GM12878 (cell line): ENCODE measurements at regions not wholly inside any gene's neighbourhood (a gene's known extent, or its start where the extent isn't known, plus 50 kb on each side); places are given as distances from the start of the nearest gene placed in this dataset.

Experiments
- ATAC-seq: fragments of 200-7000 bp; cut with Tn5 transposase; 3 replicates; pipeline ENCODE4 v1.9.1; 2020; ENCODE audit warnings: mild to moderate bottlenecking, moderate library complexity
- BruUV-seq: library from RNA; stranded (reverse); fragments of 400-500 nt; replicated peaks from 2 replicates; lab custom pipeline; 2021; lab: Mats Ljungman, UMichigan
- CTCF ChIA-PET: fragments of 300-600 bp; sonication (Branson Sonifier 250); formaldehyde crosslinking; extraction: SDS; loops from one replicate; lab custom pipeline; 2021; ENCODE audit warnings: inconsistent platforms; lab: Yijun Ruan, JAX
- POLR2A ChIA-PET: fragments of 350-600 bp; formaldehyde crosslinking; extraction: SDS; loops from one replicate; lab custom pipeline; 2021; ENCODE audit warnings: inconsistent platforms; lab: Charles Lee
- RAD21 ChIA-PET: fragments of 300-600 bp; sonication (Branson Sonifier 250); formaldehyde crosslinking; loops from one replicate; lab custom pipeline; 2023; ENCODE audit warnings: antibody characterized with exemption; ENCODE audit not compliant: unreplicated experiment; lab: Charles Lee
- SMC1A ChIA-PET: fragments of 300-600 bp; sonication (Branson Sonifier 250); formaldehyde crosslinking; loops from one replicate; lab custom pipeline; 2023; ENCODE audit not compliant: unreplicated experiment, uncharacterized antibody; lab: Charles Lee
- DNase-seq: peaks from one replicate; pipeline ENCODE4 v3.0.0-alpha.2; 2011; ENCODE audit warnings: low read depth, low spot score
- FAIRE-seq: peaks from 3 replicates; lab custom pipeline; 2011; peaks lifted over from hg19 to GRCh38; lab: Jason Lieb, UNC
- H2AFZ ChIP-seq: 2 replicates; pipeline ENCODE4 v1.6.0; 2011; ENCODE audit warnings: low read depth, low read length, control low read depth; ENCODE audit not compliant: control insufficient read depth
- H3K27ac ChIP-seq: 2 replicates; pipeline ENCODE4 v1.5.1; 2011; ENCODE audit warnings: control low read depth; ENCODE audit not compliant: control insufficient read depth, insufficient read depth
- H3K27me3 ChIP-seq, 2 experiments: replicated peaks in 1 of 2; 2 replicates each; pipeline versions ENCODE4 v1.6.0 to v1.6.1; 2011; ENCODE audit warnings: low read length in 1 of 2; ENCODE audit not compliant: control insufficient read depth in 2 of 2, insufficient read depth in 2 of 2
- H3K36me3 ChIP-seq, 2 experiments: 2 replicates each; pipeline ENCODE4 v1.5.1; 2011; ENCODE audit warnings: low read length in 1 of 2; ENCODE audit not compliant: control insufficient read depth in 2 of 2, insufficient read depth in 2 of 2
- H3K4me1 ChIP-seq: 2 replicates; pipeline ENCODE4 v1.6.1; 2011; ENCODE audit warnings: mild to moderate bottlenecking, low read length, moderate library complexity, mixed read lengths; ENCODE audit not compliant: control insufficient read depth, insufficient read depth
- H3K4me2 ChIP-seq: 2 replicates; pipeline ENCODE4 v1.6.0; 2011; ENCODE audit warnings: control low read depth; ENCODE audit not compliant: control insufficient read depth, insufficient read depth
- H3K4me3 ChIP-seq: fragments of 200-600 bp; sonication (generic); 2 replicates; pipeline ENCODE4 v1.5.1; 2016
- H3K79me2 ChIP-seq: 2 replicates; pipeline ENCODE4 v1.6.0; 2011; ENCODE audit warnings: low read length; ENCODE audit not compliant: control insufficient read depth, insufficient read depth
- H3K9ac ChIP-seq: 2 replicates; pipeline ENCODE4 v1.8.0; 2011; ENCODE audit warnings: low read length, control low read depth, mixed read lengths; ENCODE audit not compliant: control insufficient read depth, insufficient read depth
- H3K9me3 ChIP-seq: replicated peaks from 3 replicates; pipeline ENCODE4 v1.5.1; 2011; ENCODE audit warnings: mild to moderate bottlenecking, low read length; ENCODE audit not compliant: control insufficient read depth, insufficient read depth
- H4K20me1 ChIP-seq: 2 replicates; pipeline ENCODE4 v1.6.0; 2011; ENCODE audit not compliant: control insufficient read depth, insufficient read depth
- ATF7 ChIP-seq: fragments of 450-650 bp; IDR thresholded peaks from 2 replicates; pipeline ENCODE4 v1.6.1; 2016; ENCODE audit warnings: low read depth, mild to moderate bottlenecking
- CHD2 ChIP-seq: IDR thresholded peaks from 2 replicates; pipeline ENCODE4 v1.6.1; 2011; ENCODE audit warnings: low read depth, low read length, improper control_type of control experiment, borderline replicate concordance
- CREB1 ChIP-seq: IDR thresholded peaks from 2 replicates; pipeline ENCODE4 v1.6.1; 2012; ENCODE audit warnings: low read depth, mild to moderate bottlenecking, inconsistent platforms
- ESRRA ChIP-seq: IDR thresholded peaks from 2 replicates; pipeline ENCODE4 v1.6.1; 2012; ENCODE audit warnings: mild to moderate bottlenecking, low read length, improper control_type of control experiment
- MYB ChIP-seq: fragments of 150-350 bp; IDR thresholded peaks from 2 replicates; pipeline ENCODE4 v1.6.1; 2014; ENCODE audit warnings: mild to moderate bottlenecking, low read depth, low read length, borderline replicate concordance
- RCOR1 ChIP-seq: conservative IDR thresholded peaks from 2 replicates; pipeline ENCODE4 v1.6.1; 2012; ENCODE audit warnings: low read depth, low read length, improper control_type of control experiment
- SP1 ChIP-seq: IDR thresholded peaks from one replicate; pipeline ENCODE4 v1.6.1; 2011; ENCODE audit warnings: low read depth, low read length
- TCF12 ChIP-seq: IDR thresholded peaks from 2 replicates; pipeline ENCODE4 v1.6.1; 2011; ENCODE audit warnings: low read depth, mild to moderate bottlenecking, low read length
- WGBS: methylation state at CpG from one replicate; pipeline ENCODE4 v1.1.6; 2016; ENCODE audit warnings: low lambda C conversion rate; ENCODE audit not compliant: insufficient replicate concordance, insufficient coverage; ENCODE audit errors: missing lambda C conversion rate; 5-methylcytosine and 5-hydroxymethylcytosine counted together
- in situ Hi-C: fragments of 300-500 bp; cut with MboI; formaldehyde crosslinking; loops from 9 replicates; pipeline ENCODE4 v1.14.3; 2018; ENCODE audit warnings: mixed read lengths
- intact Hi-C: fragments of 100-400 bp; cut with micrococcal nuclease; formaldehyde crosslinking; loops from one replicate; pipeline ENCODE4 v1.14.2; 2022; ENCODE audit not compliant: unreplicated experiment
- TF ChIP-seq, protein P1 (sequence below): fragments of 450-650 bp; IDR thresholded peaks from 2 replicates; pipeline ENCODE4 v1.6.1; 2017; ENCODE audit warnings: mild to moderate bottlenecking

DNA sequence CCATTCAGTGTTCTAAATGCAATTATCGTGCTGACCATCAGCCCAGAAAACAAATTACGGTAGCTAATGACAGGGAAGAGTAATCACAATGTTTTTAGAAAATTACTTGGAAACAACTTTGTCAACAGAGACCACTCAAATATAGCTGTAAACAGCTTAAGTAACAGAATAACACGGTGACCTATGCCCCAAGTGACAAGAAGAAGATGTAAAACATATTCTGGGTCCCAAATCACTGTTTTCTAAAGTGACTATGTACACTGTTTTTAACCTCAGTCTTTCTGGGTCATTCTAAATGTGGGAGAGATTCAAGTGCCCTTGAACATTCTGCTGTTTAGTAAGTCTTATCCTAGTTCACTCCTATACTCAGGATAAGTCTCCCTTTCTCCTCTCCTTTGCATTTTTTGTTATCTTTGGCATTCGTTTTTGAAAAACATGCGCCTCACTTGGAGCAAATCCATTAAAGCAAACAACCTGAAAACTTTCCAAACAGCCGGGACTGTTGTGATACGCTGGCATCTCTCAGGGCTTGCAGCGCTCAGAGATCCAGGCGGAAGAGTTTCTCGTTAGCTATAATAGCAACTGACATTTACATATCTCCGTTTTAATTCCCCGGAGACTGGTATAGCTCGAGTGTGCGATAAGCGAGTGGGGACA is 114.5 kb upstream of the SOX4 start:
- no peak overlapping the region for H3K27ac ChIP-seq
- H3K4me1 ChIP-seq = no peaks in the 10 kb centered on the region
- intact Hi-C loops (no loop called here), in situ Hi-C loops (no loop called here)
- WGBS = 47% methylated on average over 15 of the region's 15 CpGs
- H3K4me2 ChIP-seq = no peak overlapping the region
- ChIA-PET SMC1A (interaction anchor here (0.9 to 1.0 kb wide), 2 partner anchors 10 to 459 kb away, joined by 3 to 4 read pairs; no protein-coding TSS in a partner anchor), RAD21 (no interaction called here), CTCF (interaction anchor here (0.6 kb wide), 1 partner anchor 109 kb away, joined by 3 read pairs; no protein-coding TSS in a partner anchor), POLR2A (interaction anchor here (0.6 kb wide), 1 partner anchor 152 kb away, joined by 3 read pairs; no protein-coding TSS in a partner anchor)
- FAIRE-seq = no peak
- H3K4me3 ChIP-seq = no peak overlapping the region
- no peaks in the 10 kb centered on the region for H3K9me3 ChIP-seq
- TF ChIP-seq SP1 = no peak
- no peak for TF ChIP-seq RCOR1
- no peak for TF ChIP-seq ATF7
- no peak for TF ChIP-seq TCF12
- H2AFZ ChIP-seq = no peak overlapping the region
- no peaks in the 10 kb centered on the region for H3K79me2 ChIP-seq
- no peaks in the 10 kb centered on the region for H3K36me3 ChIP-seq
- no TSS peak for BruUV-seq
- DNase-seq = no peak
- ATAC-seq = no peak
- H3K27me3 ChIP-seq = no peaks in the 10 kb centered on the region
- no peak overlapping the region for H3K9ac ChIP-seq
- no peaks in the 10 kb centered on the region for H4K20me1 ChIP-seq

DNA sequence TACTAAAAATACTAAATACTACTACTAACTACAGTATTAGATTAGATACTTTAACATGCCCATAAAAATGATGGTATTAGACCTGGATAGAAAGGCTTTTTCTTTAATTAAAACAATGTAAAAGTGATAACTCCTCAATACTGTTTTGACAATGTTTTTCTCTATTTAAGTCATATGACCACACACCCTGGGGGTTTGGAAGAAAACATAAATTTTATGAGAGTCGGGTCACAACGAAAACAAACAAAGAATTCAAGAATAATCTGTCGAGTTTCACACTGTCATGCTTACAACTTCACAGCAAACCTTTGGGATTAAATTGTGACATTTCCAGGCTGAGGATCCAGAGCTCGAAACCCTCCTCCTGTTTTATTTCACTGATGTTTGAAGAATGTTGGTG is 107.4 kb upstream of the SOX4 start:
- ChIA-PET SMC1A (interaction anchor here (1.0 kb wide), 1 partner anchor 11 kb away, joined by 3 read pairs; no protein-coding TSS in a partner anchor), CTCF (no interaction called here), RAD21 (interaction anchor here (0.6 kb wide), 1 partner anchor 42 kb away, joined by 6 read pairs; no protein-coding TSS in a partner anchor), POLR2A (no interaction called here)
- Histone ChIP-seq H2AFZ (no peak overlapping the region), H4K20me1 (no peaks in the 10 kb centered on the region), H3K9me3 (no peaks in the 10 kb centered on the region), H3K79me2 (no peaks in the 10 kb centered on the region), H3K4me3 (no peak overlapping the region), H3K27me3 (no peaks in the 10 kb centered on the region), H3K4me1 (no peaks in the 10 kb centered on the region), H3K36me3 (no peaks in the 10 kb centered on the region), H3K4me2 (no peak overlapping the region), H3K27ac (no peak overlapping the region), H3K9ac (no peak overlapping the region)
- intact Hi-C loops (no loop called here), in situ Hi-C loops (no loop called here)
- no peak for DNase-seq
- ATAC-seq = no peak
- no TSS peak for BruUV-seq
- WGBS = 1% methylated on average over 4 of the region's 4 CpGs
- TF ChIP-seq ESRRA (no peak), MYB (no peak), CREB1 (no peak), CHD2 (no peak)
- TF ChIP-seq, protein P1, sequence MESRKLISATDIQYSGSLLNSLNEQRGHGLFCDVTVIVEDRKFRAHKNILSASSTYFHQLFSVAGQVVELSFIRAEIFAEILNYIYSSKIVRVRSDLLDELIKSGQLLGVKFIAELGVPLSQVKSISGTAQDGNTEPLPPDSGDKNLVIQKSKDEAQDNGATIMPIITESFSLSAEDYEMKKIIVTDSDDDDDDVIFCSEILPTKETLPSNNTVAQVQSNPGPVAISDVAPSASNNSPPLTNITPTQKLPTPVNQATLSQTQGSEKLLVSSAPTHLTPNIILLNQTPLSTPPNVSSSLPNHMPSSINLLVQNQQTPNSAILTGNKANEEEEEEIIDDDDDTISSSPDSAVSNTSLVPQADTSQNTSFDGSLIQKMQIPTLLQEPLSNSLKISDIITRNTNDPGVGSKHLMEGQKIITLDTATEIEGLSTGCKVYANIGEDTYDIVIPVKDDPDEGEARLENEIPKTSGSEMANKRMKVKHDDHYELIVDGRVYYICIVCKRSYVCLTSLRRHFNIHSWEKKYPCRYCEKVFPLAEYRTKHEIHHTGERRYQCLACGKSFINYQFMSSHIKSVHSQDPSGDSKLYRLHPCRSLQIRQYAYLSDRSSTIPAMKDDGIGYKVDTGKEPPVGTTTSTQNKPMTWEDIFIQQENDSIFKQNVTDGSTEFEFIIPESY = no peak
- no peak for FAIRE-seq
